Endothelial cell of umbilical vein (primary cell): ENCODE measurements at regions not wholly inside any gene's neighbourhood (a gene's known extent, or its start where the extent isn't known, plus 50 kb on each side); places are given as distances from the start of the nearest gene placed in this dataset.

Source experiments
- BruUV-seq: library from RNA; stranded (reverse); fragments of 400-500 nt; replicated peaks from 2 replicates; lab custom pipeline; 2021; lab: Mats Ljungman, UMichigan
- CTCF ChIA-PET: fragments of 300-600, 350-600 bp; sonication (Branson Sonifier 250); formaldehyde crosslinking; loops from one replicate; lab custom pipeline; 2021; ENCODE audit warnings: antibody characterized with exemption, inconsistent platforms; lab: Charles Lee
- POLR2A ChIA-PET: fragments of 300-600, 350-600 bp; sonication (Branson Sonifier 250); formaldehyde crosslinking; loops from one replicate; lab custom pipeline; 2021; ENCODE audit warnings: antibody characterized with exemption, inconsistent platforms; lab: Charles Lee
- DNase-seq: peaks from one replicate; pipeline ENCODE4 v3.0.0-alpha.2; 2011; ENCODE audit warnings: low read depth, low spot score
- FAIRE-seq: peaks from 2 replicates; lab custom pipeline; 2011; peaks lifted over from hg19 to GRCh38; lab: Jason Lieb, UNC
- H2AFZ ChIP-seq: 2 replicates; pipeline ENCODE4 v1.6.0; 2012; ENCODE audit warnings: low read depth, low read length, control low read depth, inconsistent platforms
- H3K27ac ChIP-seq: 2 replicates; pipeline ENCODE4 v1.5.1; 2011; ENCODE audit warnings: low read depth, mild to moderate bottlenecking, control low read depth, low read length, moderate library complexity; ENCODE audit not compliant: insufficient read depth
- H3K27me3 ChIP-seq, 2 experiments: 2 replicates each; pipeline versions ENCODE4 v1.6.0 to v1.6.1; 2011; ENCODE audit warnings: low read length in 2 of 2, mixed read lengths in 1 of 2; ENCODE audit not compliant: control insufficient read depth in 2 of 2, insufficient read depth in 2 of 2
- H3K36me3 ChIP-seq, 2 experiments: 2 replicates in 1 of 2; 3 replicates in 1 of 2; pipeline ENCODE4 v1.5.1; 2011; ENCODE audit warnings: low read length in 2 of 2, mild to moderate bottlenecking in 1 of 2, moderate library complexity in 1 of 2; ENCODE audit not compliant: control insufficient read depth in 2 of 2, insufficient read depth in 2 of 2; ENCODE audit errors: extremely low read depth in 1 of 2
- H3K4me1 ChIP-seq: 3 replicates; pipeline ENCODE4 v1.5.1; 2011; ENCODE audit warnings: mild to moderate bottlenecking, low read length; ENCODE audit not compliant: control insufficient read depth, insufficient read depth; ENCODE audit errors: extremely low read depth
- H3K4me2 ChIP-seq: 2 replicates; pipeline ENCODE4 v1.6.1; 2011; ENCODE audit warnings: low read length, control low read depth, mixed read lengths; ENCODE audit not compliant: insufficient read depth
- H3K4me3 ChIP-seq, 3 experiments: fragments of 200-600 bp in 1 of 3; sonication (generic), shearing (Covaris generic) in 1 of 3; replicated peaks in 1 of 3; 2 replicates each; pipeline ENCODE4 v1.5.1; 2011 to 2016; ENCODE audit warnings: control low read depth in 3 of 3, low read length in 3 of 3, mild to moderate bottlenecking in 2 of 3, inconsistent platforms in 1 of 3, low read depth in 1 of 3, moderate library complexity in 1 of 3; ENCODE audit not compliant: insufficient read depth in 1 of 3
- H3K79me2 ChIP-seq: 2 replicates; pipeline ENCODE4 v1.6.0; 2012; ENCODE audit warnings: low read length, inconsistent platforms; ENCODE audit not compliant: control insufficient read depth, insufficient read depth
- H3K9ac ChIP-seq: replicated peaks from 2 replicates; pipeline ENCODE3; 2011; ENCODE audit warnings: low read length, control low read depth; ENCODE audit not compliant: insufficient read depth; ENCODE audit errors: extremely low read depth
- H3K9me1 ChIP-seq: replicated peaks from 3 replicates; pipeline ENCODE4 v1.6.0; 2011; ENCODE audit warnings: mild to moderate bottlenecking, low read length; ENCODE audit not compliant: control insufficient read depth, insufficient read depth; ENCODE audit errors: extremely low read depth
- H3K9me3 ChIP-seq: replicated peaks from 2 replicates; pipeline ENCODE4 v1.5.1; 2012; ENCODE audit warnings: low read length, inconsistent platforms; ENCODE audit not compliant: control insufficient read depth, insufficient read depth
- H4K20me1 ChIP-seq: replicated peaks from 2 replicates; pipeline ENCODE3; 2011; ENCODE audit warnings: mild to moderate bottlenecking, low read length; ENCODE audit not compliant: control insufficient read depth, insufficient read depth; ENCODE audit errors: extremely low read depth
- EZH2 ChIP-seq: IDR thresholded peaks from 2 replicates; pipeline ENCODE4 v1.6.1; 2012; ENCODE audit warnings: borderline replicate concordance, low read depth, mild to moderate bottlenecking, moderate library complexity, low read length, inconsistent platforms; ENCODE audit not compliant: severe bottlenecking
- FOS ChIP-seq: IDR thresholded peaks from 2 replicates; pipeline ENCODE4 v1.6.1; 2011; ENCODE audit warnings: mild to moderate bottlenecking, low read length, moderate library complexity, borderline replicate concordance; ENCODE audit not compliant: insufficient read depth
- JUN ChIP-seq: IDR thresholded peaks from 2 replicates; pipeline ENCODE4 v1.6.1; 2011; ENCODE audit warnings: borderline replicate concordance, low read depth; ENCODE audit not compliant: insufficient read length, insufficient read depth
- MYC ChIP-seq: IDR thresholded peaks from one replicate; pipeline ENCODE4 v1.6.1; 2011; ENCODE audit warnings: mild to moderate bottlenecking, low read depth, low read length
- POLR2A ChIP-seq: IDR thresholded peaks from 2 replicates; pipeline ENCODE4 v1.6.1; 2012; ENCODE audit warnings: low read depth, mild to moderate bottlenecking, control low read depth, low read length
- POLR2AphosphoS5 ChIP-seq: IDR thresholded peaks from 2 replicates; pipeline ENCODE4 v1.6.1; 2012; ENCODE audit warnings: low read depth, mild to moderate bottlenecking, control low read depth, low read length, moderate library complexity; ENCODE audit not compliant: insufficient read depth
- dilution Hi-C: fragments of 300-500 bp; cut with MboI; formaldehyde crosslinking; loops from one replicate; pipeline ENCODE4 v1.15.0; 2019; ENCODE audit warnings: low sequenced_read_pairs; ENCODE audit not compliant: extremely low pct_ligation_motif_present
- intact Hi-C: fragments of 100-400 bp; cut with micrococcal nuclease; formaldehyde crosslinking; loops from one replicate; pipeline ENCODE4 v1.10.0; 2022
- TF ChIP-seq, protein P1 (sequence below): IDR thresholded peaks from 2 replicates; pipeline ENCODE4 v1.6.1; 2011; ENCODE audit not compliant: insufficient read depth, insufficient read length

DNA sequence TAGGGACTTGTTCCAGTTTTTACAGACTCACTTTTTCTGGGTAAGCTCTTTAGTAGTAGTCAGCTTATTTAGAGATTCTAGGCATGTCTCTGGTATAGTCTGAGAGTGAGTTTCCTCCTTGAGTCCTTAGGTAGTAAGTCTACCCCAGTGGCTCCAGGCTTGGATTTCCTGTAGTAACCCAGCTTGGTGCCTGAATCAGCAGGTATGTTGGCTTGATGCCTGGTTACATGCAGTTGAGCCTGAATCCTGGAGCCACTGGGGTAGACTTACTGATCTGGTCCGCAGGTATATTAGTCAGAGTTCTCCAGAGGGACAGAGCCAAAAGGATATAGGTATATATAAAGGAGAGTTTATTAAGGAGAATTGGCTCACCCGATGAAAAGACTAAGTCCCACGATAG lies 85.8 kb upstream of the RBMS3 start:
- Histone ChIP-seq H3K4me3 (no peak overlapping the region), H4K20me1 (no peaks in the 10 kb centered on the region), H3K9ac (no peak overlapping the region), H3K4me1 (no peaks in the 10 kb centered on the region), H3K4me2 (no peak overlapping the region), H3K79me2 (no peaks in the 10 kb centered on the region), H3K9me1 (no peaks in the 10 kb centered on the region), H3K27me3 (no peaks in the 10 kb centered on the region), H3K27ac (no peak overlapping the region), H3K36me3 (no peaks in the 10 kb centered on the region), H3K9me3 (no peaks in the 10 kb centered on the region), H2AFZ (no peak overlapping the region)
- TF ChIP-seq FOS, result no peak
- intact Hi-C loops, result no loop called here
- POLR2A ChIA-PET, result no interaction called here
- CTCF ChIA-PET, result interaction anchor here (1.6 kb wide), 1 partner anchor 8 kb away, joined by 3 read pairs; no protein-coding TSS in a partner anchor
- no peak for FAIRE-seq
- DNase-seq, result no peak
- BruUV-seq, result no TSS peak
- dilution Hi-C loops, result no loop called here

- Histone ChIP-seq H3K4me2 (no peak overlapping the region), H3K9me1 (no peaks in the 10 kb centered on the region), H2AFZ (no peak overlapping the region), H3K79me2 (no peaks in the 10 kb centered on the region), H3K27ac (no peak overlapping the region), H3K27me3 (no peaks in the 10 kb centered on the region), H3K36me3 (no peaks in the 10 kb centered on the region), H3K9me3 (no peaks in the 10 kb centered on the region), H3K4me1 (peaks cover 17% of the 10 kb centered on the region), H3K9ac (no peak overlapping the region), H4K20me1 (no peaks in the 10 kb centered on the region), H3K4me3 (no peak overlapping the region)
- dilution Hi-C loops, result no loop called here
- no TSS peak for BruUV-seq
- FAIRE-seq (no peak), DNase-seq (no peak)
- TF ChIP-seq POLR2AphosphoS5 (no peak), POLR2A (no peak), EZH2 (no peak), MYC (no peak), JUN (no peak)
- TF ChIP-seq, protein P1, sequence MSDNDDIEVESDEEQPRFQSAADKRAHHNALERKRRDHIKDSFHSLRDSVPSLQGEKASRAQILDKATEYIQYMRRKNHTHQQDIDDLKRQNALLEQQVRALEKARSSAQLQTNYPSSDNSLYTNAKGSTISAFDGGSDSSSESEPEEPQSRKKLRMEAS, result no peak
- intact Hi-C loops, result loop anchor here (5.0 kb wide), 2 partner anchors 41 to 81 kb away; partner anchors contain the start of gene RBMS3
- CTCF ChIA-PET, result no interaction called here
- POLR2A ChIA-PET, result no interaction called here
Measured at GRCh38 chr3:29201604-29202003, 79.3 kb upstream of the RBMS3 start.
